ENCODE measurements at regions not wholly inside any gene's neighbourhood (a gene's known extent, or its start where the extent isn't known, plus 50 kb on each side); places are given as distances from the start of the nearest gene placed in this dataset.

GRCh38 chr15:31974154-31974794 is 56.0 kb upstream of the CHRNA7 start:
- TF ChIP-seq FOXP2 (optimal IDR thresholded peaks at IDR 0.05; ENCODE audit: borderline replicate concordance, extremely low read depth, extremely low read length, insufficient read depth) = no peak
- TF ChIP-seq TAF1 (IDR thresholded peaks at IDR 0.05; ENCODE audit: borderline replicate concordance, insufficient read depth, low read length) = no peak
- TF ChIP-seq REST (IDR thresholded peaks at IDR 0.05; ENCODE audit: insufficient read depth in 1 of 2, low read depth in 2 of 2, low read length in 2 of 2) = no peak
- no peak for TF ChIP-seq SIN3A (IDR thresholded peaks at IDR 0.05; ENCODE audit: borderline replicate concordance, insufficient read depth, low read length)
- no peak for TF ChIP-seq POLR2AphosphoS5 (IDR thresholded peaks at IDR 0.05; ENCODE audit: low read depth, low read length)

- TF ChIP-seq SIN3A (IDR thresholded peaks at IDR 0.05; ENCODE audit: borderline replicate concordance, insufficient read depth, low read length) (no peak), POLR2AphosphoS5 (IDR thresholded peaks at IDR 0.05; ENCODE audit: low read depth, low read length) (no peak), TAF1 (IDR thresholded peaks at IDR 0.05; ENCODE audit: borderline replicate concordance, insufficient read depth, low read length) (no peak), REST (IDR thresholded peaks at IDR 0.05; ENCODE audit: insufficient read depth in 1 of 2, low read depth in 2 of 2, low read length in 2 of 2) (no peak), FOXP2 (optimal IDR thresholded peaks at IDR 0.05; ENCODE audit: borderline replicate concordance, extremely low read depth, extremely low read length, insufficient read depth) (no peak)
Measured at GRCh38 chr15:31974855-31975829, 55.2 kb upstream of the CHRNA7 start.

DNA sequence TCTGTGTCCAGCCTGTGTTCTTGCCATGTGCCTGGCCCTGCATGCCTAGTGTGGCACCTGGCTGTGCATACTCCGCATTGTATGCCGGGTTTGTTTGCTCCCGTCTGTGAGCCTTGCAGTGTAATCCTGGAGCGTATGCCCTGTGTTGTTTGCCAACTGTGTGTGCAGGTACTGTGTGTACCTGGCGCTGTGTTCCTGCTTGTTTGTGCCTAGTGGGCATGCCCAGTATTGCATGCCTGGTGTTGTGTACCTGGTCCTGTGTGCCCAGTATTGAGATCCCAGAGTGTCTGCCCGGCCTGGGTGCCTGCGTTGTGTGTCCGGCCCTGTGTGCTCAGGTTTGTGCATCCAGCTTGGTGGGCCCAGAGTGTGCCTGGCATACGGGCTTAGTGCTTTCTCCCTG is 54.5 kb upstream of the CHRNA7 start:
- no peak for TF ChIP-seq REST (IDR thresholded peaks at IDR 0.05; ENCODE audit: insufficient read depth in 1 of 2, low read depth in 2 of 2, low read length in 2 of 2)
- no peak for TF ChIP-seq SIN3A (IDR thresholded peaks at IDR 0.05; ENCODE audit: borderline replicate concordance, insufficient read depth, low read length)
- no peak for TF ChIP-seq POLR2AphosphoS5 (IDR thresholded peaks at IDR 0.05; ENCODE audit: low read depth, low read length)
- TF ChIP-seq FOXP2 (optimal IDR thresholded peaks at IDR 0.05; ENCODE audit: borderline replicate concordance, extremely low read depth, extremely low read length, insufficient read depth) = no peak
- no peak for TF ChIP-seq TAF1 (IDR thresholded peaks at IDR 0.05; ENCODE audit: borderline replicate concordance, insufficient read depth, low read length)

- TF ChIP-seq REST (IDR thresholded peaks at IDR 0.05; ENCODE audit: insufficient read depth in 1 of 2, low read depth in 2 of 2, low read length in 2 of 2) = no peak
Measured at GRCh38 chr15:31977138-31977537, 53.2 kb upstream of the CHRNA7 start.

Data from PFSK-1 (cell line).